ENCODE measurements at regions not wholly inside any gene's neighbourhood (a gene's known extent, or its start where the extent isn't known, plus 50 kb on each side); places are given as distances from the start of the nearest gene placed in this dataset.

DNA sequence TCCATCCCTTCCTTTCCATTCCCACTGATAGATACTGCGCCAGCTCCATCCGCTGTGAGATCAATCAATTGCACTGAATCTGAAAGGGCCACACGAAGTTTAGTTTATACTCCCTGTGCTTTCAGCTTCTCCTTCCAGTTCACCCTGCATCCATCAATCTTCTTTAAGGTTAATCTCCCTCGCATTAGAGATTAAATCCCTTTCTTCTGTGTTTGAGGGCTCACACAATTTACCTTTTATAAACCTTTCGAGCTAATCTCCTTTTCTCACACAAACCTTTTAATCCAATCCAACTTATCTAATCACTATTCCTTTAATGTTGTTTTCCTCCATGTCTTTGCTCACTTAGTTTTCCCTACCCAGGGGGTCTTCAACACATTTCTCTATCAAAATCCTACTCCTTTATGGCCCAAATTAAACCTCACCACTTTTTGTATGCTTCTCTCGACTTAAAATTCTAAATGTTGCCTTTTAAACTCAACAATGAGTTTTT, 64.6 kb upstream of the HAPLN1 start:
- no TSS peak for BruUV-seq (replicated peaks)
- no peak for ATAC-seq
- POLR2A ChIA-PET, result no interaction called here
- TF ChIP-seq, protein P1, sequence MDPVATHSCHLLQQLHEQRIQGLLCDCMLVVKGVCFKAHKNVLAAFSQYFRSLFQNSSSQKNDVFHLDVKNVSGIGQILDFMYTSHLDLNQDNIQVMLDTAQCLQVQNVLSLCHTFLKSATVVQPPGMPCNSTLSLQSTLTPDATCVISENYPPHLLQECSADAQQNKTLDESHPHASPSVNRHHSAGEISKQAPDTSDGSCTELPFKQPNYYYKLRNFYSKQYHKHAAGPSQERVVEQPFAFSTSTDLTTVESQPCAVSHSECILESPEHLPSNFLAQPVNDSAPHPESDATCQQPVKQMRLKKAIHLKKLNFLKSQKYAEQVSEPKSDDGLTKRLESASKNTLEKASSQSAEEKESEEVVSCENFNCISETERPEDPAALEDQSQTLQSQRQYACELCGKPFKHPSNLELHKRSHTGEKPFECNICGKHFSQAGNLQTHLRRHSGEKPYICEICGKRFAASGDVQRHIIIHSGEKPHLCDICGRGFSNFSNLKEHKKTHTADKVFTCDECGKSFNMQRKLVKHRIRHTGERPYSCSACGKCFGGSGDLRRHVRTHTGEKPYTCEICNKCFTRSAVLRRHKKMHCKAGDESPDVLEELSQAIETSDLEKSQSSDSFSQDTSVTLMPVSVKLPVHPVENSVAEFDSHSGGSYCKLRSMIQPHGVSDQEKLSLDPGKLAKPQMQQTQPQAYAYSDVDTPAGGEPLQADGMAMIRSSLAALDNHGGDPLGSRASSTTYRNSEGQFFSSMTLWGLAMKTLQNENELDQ (CRISPR knock-in tag; IDR thresholded peaks at IDR 0.05; ENCODE audit: borderline replicate concordance), result no peak
- TF ChIP-seq NFKB2 (CRISPR knock-in tag; IDR thresholded peaks at IDR 0.05; ENCODE audit: borderline replicate concordance) (no peak), ARID2 (CRISPR knock-in tag; IDR thresholded peaks at IDR 0.05; ENCODE audit: borderline replicate concordance) (no peak), ZNF670 (CRISPR knock-in tag; IDR thresholded peaks at IDR 0.05; ENCODE audit: borderline replicate concordance) (no peak), ZNF430 (CRISPR knock-in tag; IDR thresholded peaks at IDR 0.05) (no peak), NONO (IDR thresholded peaks at IDR 0.05) (no peak), NONO (CRISPR knock-in tag; conservative IDR thresholded peaks at IDR 0.05) (no peak), ZNF143 (CRISPR knock-in tag; IDR thresholded peaks at IDR 0.05) (no peak), JUN (CRISPR knock-in tag; IDR thresholded peaks at IDR 0.05) (no peak), NR2C2 (CRISPR knock-in tag; IDR thresholded peaks at IDR 0.05; ENCODE audit: borderline replicate concordance) (no peak)
- TF ChIP-seq, protein P2, sequence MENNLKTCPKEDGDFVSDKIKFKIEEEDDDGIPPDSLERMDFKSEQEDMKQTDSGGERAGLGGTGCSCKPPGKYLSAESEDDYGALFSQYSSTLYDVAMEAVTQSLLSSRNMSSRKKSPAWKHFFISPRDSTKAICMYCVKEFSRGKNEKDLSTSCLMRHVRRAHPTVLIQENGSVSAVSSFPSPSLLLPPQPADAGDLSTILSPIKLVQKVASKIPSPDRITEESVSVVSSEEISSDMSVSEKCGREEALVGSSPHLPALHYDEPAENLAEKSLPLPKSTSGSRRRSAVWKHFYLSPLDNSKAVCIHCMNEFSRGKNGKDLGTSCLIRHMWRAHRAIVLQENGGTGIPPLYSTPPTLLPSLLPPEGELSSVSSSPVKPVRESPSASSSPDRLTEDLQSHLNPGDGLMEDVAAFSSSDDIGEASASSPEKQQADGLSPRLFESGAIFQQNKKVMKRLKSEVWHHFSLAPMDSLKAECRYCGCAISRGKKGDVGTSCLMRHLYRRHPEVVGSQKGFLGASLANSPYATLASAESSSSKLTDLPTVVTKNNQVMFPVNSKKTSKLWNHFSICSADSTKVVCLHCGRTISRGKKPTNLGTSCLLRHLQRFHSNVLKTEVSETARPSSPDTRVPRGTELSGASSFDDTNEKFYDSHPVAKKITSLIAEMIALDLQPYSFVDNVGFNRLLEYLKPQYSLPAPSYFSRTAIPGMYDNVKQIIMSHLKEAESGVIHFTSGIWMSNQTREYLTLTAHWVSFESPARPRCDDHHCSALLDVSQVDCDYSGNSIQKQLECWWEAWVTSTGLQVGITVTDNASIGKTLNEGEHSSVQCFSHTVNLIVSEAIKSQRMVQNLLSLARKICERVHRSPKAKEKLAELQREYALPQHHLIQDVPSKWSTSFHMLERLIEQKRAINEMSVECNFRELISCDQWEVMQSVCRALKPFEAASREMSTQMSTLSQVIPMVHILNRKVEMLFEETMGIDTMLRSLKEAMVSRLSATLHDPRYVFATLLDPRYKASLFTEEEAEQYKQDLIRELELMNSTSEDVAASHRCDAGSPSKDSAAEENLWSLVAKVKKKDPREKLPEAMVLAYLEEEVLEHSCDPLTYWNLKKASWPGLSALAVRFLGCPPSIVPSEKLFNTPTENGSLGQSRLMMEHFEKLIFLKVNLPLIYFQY (CRISPR knock-in tag; IDR thresholded peaks at IDR 0.05; ENCODE audit: borderline replicate concordance), result no peak
- TF ChIP-seq, protein P3, sequence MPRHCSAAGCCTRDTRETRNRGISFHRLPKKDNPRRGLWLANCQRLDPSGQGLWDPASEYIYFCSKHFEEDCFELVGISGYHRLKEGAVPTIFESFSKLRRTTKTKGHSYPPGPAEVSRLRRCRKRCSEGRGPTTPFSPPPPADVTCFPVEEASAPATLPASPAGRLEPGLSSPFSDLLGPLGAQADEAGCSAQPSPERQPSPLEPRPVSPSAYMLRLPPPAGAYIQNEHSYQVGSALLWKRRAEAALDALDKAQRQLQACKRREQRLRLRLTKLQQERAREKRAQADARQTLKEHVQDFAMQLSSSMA (CRISPR knock-in tag; IDR thresholded peaks at IDR 0.05), result no peak
- TF ChIP-seq, protein P4, sequence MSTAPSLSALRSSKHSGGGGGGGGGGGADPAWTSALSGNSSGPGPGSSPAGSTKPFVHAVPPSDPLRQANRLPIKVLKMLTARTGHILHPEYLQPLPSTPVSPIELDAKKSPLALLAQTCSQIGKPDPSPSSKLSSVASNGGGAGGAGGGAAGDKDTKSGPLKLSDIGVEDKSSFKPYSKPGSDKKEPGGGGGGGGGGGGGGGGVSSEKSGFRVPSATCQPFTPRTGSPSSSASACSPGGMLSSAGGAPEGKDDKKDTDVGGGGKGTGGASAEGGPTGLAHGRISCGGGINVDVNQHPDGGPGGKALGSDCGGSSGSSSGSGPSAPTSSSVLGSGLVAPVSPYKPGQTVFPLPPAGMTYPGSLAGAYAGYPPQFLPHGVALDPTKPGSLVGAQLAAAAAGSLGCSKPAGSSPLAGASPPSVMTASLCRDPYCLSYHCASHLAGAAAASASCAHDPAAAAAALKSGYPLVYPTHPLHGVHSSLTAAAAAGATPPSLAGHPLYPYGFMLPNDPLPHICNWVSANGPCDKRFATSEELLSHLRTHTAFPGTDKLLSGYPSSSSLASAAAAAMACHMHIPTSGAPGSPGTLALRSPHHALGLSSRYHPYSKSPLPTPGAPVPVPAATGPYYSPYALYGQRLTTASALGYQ (CRISPR knock-in tag; IDR thresholded peaks at IDR 0.05), result no peak
- TF ChIP-seq, protein P5, sequence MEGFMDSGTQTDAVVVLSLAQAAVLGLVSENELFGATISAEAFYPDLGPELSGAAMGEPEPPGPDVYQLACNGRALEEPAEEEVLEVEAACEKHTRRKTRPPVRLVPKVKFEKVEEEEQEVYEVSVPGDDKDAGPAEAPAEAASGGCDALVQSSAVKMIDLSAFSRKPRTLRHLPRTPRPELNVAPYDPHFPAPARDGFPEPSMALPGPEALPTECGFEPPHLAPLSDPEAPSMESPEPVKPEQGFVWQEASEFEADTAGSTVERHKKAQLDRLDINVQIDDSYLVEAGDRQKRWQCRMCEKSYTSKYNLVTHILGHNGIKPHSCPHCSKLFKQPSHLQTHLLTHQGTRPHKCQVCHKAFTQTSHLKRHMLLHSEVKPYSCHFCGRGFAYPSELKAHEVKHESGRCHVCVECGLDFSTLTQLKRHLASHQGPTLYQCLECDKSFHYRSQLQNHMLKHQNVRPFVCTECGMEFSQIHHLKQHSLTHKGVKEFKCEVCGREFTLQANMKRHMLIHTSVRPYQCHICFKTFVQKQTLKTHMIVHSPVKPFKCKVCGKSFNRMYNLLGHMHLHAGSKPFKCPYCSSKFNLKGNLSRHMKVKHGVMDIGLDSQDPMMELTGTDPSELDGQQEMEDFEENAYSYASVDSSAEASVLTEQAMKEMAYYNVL (CRISPR knock-in tag; IDR thresholded peaks at IDR 0.05; ENCODE audit: borderline replicate concordance), result no peak

More for the DNA sequence above, 64.6 kb upstream of the HAPLN1 start:
- WGBS (ENCODE audit: low lambda C conversion rate), result 37% methylated on average over 6 of the region's 6 CpGs
- Histone ChIP-seq H3K9ac (ENCODE audit: insufficient read depth, low read depth, low read length) (no peak overlapping the region), H3K4me3 (replicated peaks in 1 of 3; ENCODE audit: insufficient read depth in 1 of 3, low read depth in 2 of 3, low read length in 3 of 3) (no peak overlapping the region), H3K4me1 (ENCODE audit: insufficient read depth, low read length) (peaks cover 5% of the 10 kb centered on the region), H3K36me3 (replicated peaks in 1 of 2; ENCODE audit: control insufficient read depth in 1 of 2, insufficient read depth in 2 of 2, low read length in 2 of 2) (no peaks in the 10 kb centered on the region), H3K27ac (ENCODE audit: extremely low read length, insufficient read depth, low read length) (no peak overlapping the region), H3K79me2 (ENCODE audit: insufficient read depth, low read length) (no peaks in the 10 kb centered on the region), H3K27me3 (ENCODE audit: control insufficient read depth in 1 of 2, insufficient read depth in 2 of 2, low read length in 2 of 2) (no peaks in the 10 kb centered on the region), H2AFZ (ENCODE audit: low read length) (no peak overlapping the region), H3K9me3 (ENCODE audit: low read length) (no peaks in the 10 kb centered on the region), H4K20me1 (ENCODE audit: insufficient read depth, low read length) (no peaks in the 10 kb centered on the region), H3K4me2 (ENCODE audit: low read depth, low read length) (no peak overlapping the region)
- in situ Hi-C loops (cut with HindIII; ENCODE audit: extremely low pct_ligation_motif_present, low pct_unique_long_range_greater_than_20kb) (no loop called here), intact Hi-C loops (cut with micrococcal nuclease; ENCODE audit: unreplicated experiment) (no loop called here)
- FAIRE-seq (no peak), DNase-seq (ENCODE audit: low spot score) (no peak)
- CTCF ChIA-PET (ENCODE audit: low intra/inter-chr PET ratio, low total read pairs), result no interaction called here

All from HepG2 (cell line).